SK-N-SH treated with all-trans-retinoic acid at 6 μM for 48 hours (cell line): ENCODE measurements at regions not wholly inside any gene's neighbourhood (a gene's known extent, or its start where the extent isn't known, plus 50 kb on each side); places are given as distances from the start of the nearest gene placed in this dataset.

Source experiments
- ATAC-seq: fragments of 200-7000 bp; cut with Tn5 transposase; 3 replicates; pipeline ENCODE4 v1.9.1; 2020; ENCODE audit warnings: mild to moderate bottlenecking, moderate library complexity
- ARNTL ChIP-seq: fragments of 450-650 bp; formaldehyde crosslinking; IDR thresholded peaks from 2 replicates; pipeline ENCODE4 v1.5.0; 2020; ENCODE audit warnings: low read depth, mild to moderate bottlenecking, moderate library complexity, borderline replicate concordance
- BACH2 ChIP-seq: fragments of 250-450 bp; sonication (Bioruptor Pico); IDR thresholded peaks from 2 replicates; pipeline ENCODE4 v1.9.0; 2021; ENCODE audit warnings: mild to moderate bottlenecking, borderline replicate concordance
- CREB5 ChIP-seq: fragments of 250-450 bp; sonication (Bioruptor Pico); IDR thresholded peaks from 2 replicates; pipeline ENCODE4 v1.5.1; 2020; ENCODE audit warnings: low read depth, mild to moderate bottlenecking, moderate library complexity
- CSDC2 ChIP-seq: fragments of 250-450 bp; sonication (Bioruptor Pico); IDR thresholded peaks from 2 replicates; pipeline ENCODE4 v1.5.0; 2020; ENCODE audit warnings: mild to moderate bottlenecking, moderate library complexity
- CSRNP3 ChIP-seq: fragments of 250-450 bp; sonication (Bioruptor Pico); IDR thresholded peaks from 2 replicates; pipeline ENCODE4 v1.5.1; 2021; ENCODE audit warnings: mild to moderate bottlenecking, moderate library complexity
- ESRRG ChIP-seq: fragments of 250-450 bp; sonication (Bioruptor Pico); IDR thresholded peaks from 2 replicates; pipeline ENCODE4 v1.6.1; 2021; ENCODE audit warnings: mild to moderate bottlenecking
- GLIS3 ChIP-seq: fragments of 250-450 bp; sonication (Bioruptor Pico); IDR thresholded peaks from 2 replicates; pipeline ENCODE4 v1.5.0; 2020; ENCODE audit warnings: mild to moderate bottlenecking, moderate library complexity
- POU6F1 ChIP-seq: fragments of 250-450 bp; sonication (Bioruptor Pico); IDR thresholded peaks from 2 replicates; pipeline ENCODE4 v1.8.0; 2021; ENCODE audit warnings: low read depth, mild to moderate bottlenecking, moderate library complexity, borderline replicate concordance
- PPARA ChIP-seq: fragments of 250-450 bp; sonication (Bioruptor Pico); IDR thresholded peaks from 2 replicates; pipeline ENCODE4 v1.5.0; 2020; ENCODE audit warnings: mild to moderate bottlenecking, borderline replicate concordance
- RARB ChIP-seq: fragments of 250-450 bp; sonication (Bioruptor Pico); IDR thresholded peaks from 2 replicates; pipeline ENCODE4 v1.8.0; 2021; ENCODE audit warnings: mild to moderate bottlenecking, moderate library complexity
- SNAI2 ChIP-seq: fragments of 250-450 bp; sonication (Bioruptor Pico); IDR thresholded peaks from 2 replicates; pipeline ENCODE4 v1.5.0; 2020; ENCODE audit warnings: mild to moderate bottlenecking, moderate library complexity
- TCF4 ChIP-seq: fragments of 250-450 bp; sonication (Bioruptor Pico); IDR thresholded peaks from 2 replicates; pipeline ENCODE4 v1.8.0; 2021; ENCODE audit warnings: mild to moderate bottlenecking, moderate library complexity, borderline replicate concordance
- TOX ChIP-seq: fragments of 250-450 bp; sonication (Bioruptor Pico); IDR thresholded peaks from 2 replicates; pipeline ENCODE4 v1.8.0; 2021; ENCODE audit warnings: mild to moderate bottlenecking, moderate library complexity, borderline replicate concordance
- TSHZ2 ChIP-seq: fragments of 250-450 bp; sonication (Bioruptor Pico); IDR thresholded peaks from 2 replicates; pipeline ENCODE4 v1.5.0; 2020; ENCODE audit warnings: mild to moderate bottlenecking, moderate library complexity
- ZFP3 ChIP-seq: fragments of 250-450 bp; sonication (Bioruptor Pico); IDR thresholded peaks from 2 replicates; pipeline ENCODE4 v1.5.0; 2020; ENCODE audit warnings: mild to moderate bottlenecking, moderate library complexity
- ZFP30 ChIP-seq: fragments of 450-650 bp; formaldehyde crosslinking; IDR thresholded peaks from 2 replicates; pipeline ENCODE4 v1.5.0; 2022; ENCODE audit warnings: mild to moderate bottlenecking, moderate library complexity
- ZNF565 ChIP-seq: fragments of 450-650 bp; formaldehyde crosslinking; conservative IDR thresholded peaks from 2 replicates; pipeline ENCODE4 v1.5.0; 2020; ENCODE audit warnings: low read depth, mild to moderate bottlenecking, moderate library complexity
- ZNF70 ChIP-seq: fragments of 450-650 bp; formaldehyde crosslinking; IDR thresholded peaks from 2 replicates; pipeline ENCODE4 v1.5.0; 2020; ENCODE audit warnings: mild to moderate bottlenecking, moderate library complexity
- ZNF8 ChIP-seq: fragments of 450-650 bp; formaldehyde crosslinking; IDR thresholded peaks from 2 replicates; pipeline ENCODE4 v1.5.0; 2020; ENCODE audit warnings: mild to moderate bottlenecking, moderate library complexity

- no peak for TF ChIP-seq POU6F1 (CRISPR knock-in tag)
- TF ChIP-seq ZNF565: no peak
- TF ChIP-seq ESRRG (CRISPR knock-in tag): no peak
- TF ChIP-seq BACH2 (CRISPR knock-in tag): no peak
- no peak for TF ChIP-seq ZNF70 (CRISPR knock-in tag)
- no peak for TF ChIP-seq TSHZ2 (CRISPR knock-in tag)
- no peak for TF ChIP-seq ARNTL (CRISPR knock-in tag)
- TF ChIP-seq PPARA (CRISPR knock-in tag): no peak
- no peak for TF ChIP-seq ZNF8 (CRISPR knock-in tag)
Measured at GRCh38 chr15:80328496-80328895, 75.7 kb upstream of the ARNT2 start (continued).

GRCh38 chr15:80331886-80332406, 72.2 kb upstream of the ARNT2 start:
- no peak for ATAC-seq
- TF ChIP-seq CREB5 (CRISPR knock-in tag): no peak
- no peak for TF ChIP-seq BACH2 (CRISPR knock-in tag)
- TF ChIP-seq ZFP30: no peak
- TF ChIP-seq RARB: no peak
- no peak for TF ChIP-seq TCF4 (CRISPR knock-in tag)
- TF ChIP-seq ZFP3 (CRISPR knock-in tag): no peak
- no peak for TF ChIP-seq ZNF70 (CRISPR knock-in tag)
- TF ChIP-seq TOX (CRISPR knock-in tag): no peak
- TF ChIP-seq CSDC2 (CRISPR knock-in tag): no peak
- no peak for TF ChIP-seq CSRNP3 (CRISPR knock-in tag)
- TF ChIP-seq ZNF8 (CRISPR knock-in tag): no peak
- no peak for TF ChIP-seq TSHZ2 (CRISPR knock-in tag)
- no peak for TF ChIP-seq SNAI2 (CRISPR knock-in tag)
- no peak for TF ChIP-seq ZNF565
- no peak for TF ChIP-seq PPARA (CRISPR knock-in tag)
- TF ChIP-seq ARNTL (CRISPR knock-in tag): no peak
- no peak for TF ChIP-seq GLIS3 (CRISPR knock-in tag)
- TF ChIP-seq POU6F1 (CRISPR knock-in tag): no peak
